OCI-LY7 (cell line): ENCODE measurements at regions not wholly inside any gene's neighbourhood (a gene's known extent, or its start where the extent isn't known, plus 50 kb on each side); places are given as distances from the start of the nearest gene placed in this dataset.

ENCODE experiments used
- BruUV-seq: library from RNA; stranded (reverse); fragments of 400-500 nt; replicated peaks from 2 replicates; lab custom pipeline; 2021; lab: Mats Ljungman, UMichigan
- CTCF ChIA-PET: fragments of 300-600 bp; sonication (Branson Sonifier 250); formaldehyde crosslinking; loops from one replicate; lab custom pipeline; 2022; ENCODE audit warnings: antibody characterized with exemption; ENCODE audit not compliant: unreplicated experiment; lab: Charles Lee
- POLR2A ChIA-PET: fragments of 300-600 bp; sonication (Branson Sonifier 250); formaldehyde crosslinking; loops from one replicate; lab custom pipeline; 2022; ENCODE audit warnings: antibody characterized with exemption; lab: Charles Lee
- DNase-seq: peaks from one replicate; pipeline ENCODE4 v3.0.0-alpha.2; 2015; ENCODE audit warnings: low spot score
- H2AFZ ChIP-seq: fragments of 200-600 bp; sonication (generic), shearing (Covaris generic); 2 replicates; pipeline ENCODE4 v1.6.1; 2014; ENCODE audit warnings: mild to moderate bottlenecking, antibody characterized with exemption, low read length, moderate library complexity
- H3K27ac ChIP-seq: fragments of 200-600 bp; sonication (generic); 2 replicates; pipeline ENCODE4 v1.5.1; 2014; ENCODE audit warnings: mixed run types, low read depth, mild to moderate bottlenecking, moderate library complexity, low read length, inconsistent platforms; ENCODE audit not compliant: poor library complexity, severe bottlenecking
- H3K36me3 ChIP-seq: fragments of 200-600 bp; sonication (generic); 2 replicates; pipeline ENCODE4 v1.6.1; 2014; ENCODE audit warnings: mild to moderate bottlenecking, antibody characterized with exemption, low read length, moderate library complexity, mixed read lengths; ENCODE audit not compliant: insufficient read depth
- H3K4me1 ChIP-seq: fragments of 200-600 bp; sonication (generic); 2 replicates; pipeline ENCODE4 v1.5.1; 2014; ENCODE audit warnings: mild to moderate bottlenecking, low read length; ENCODE audit not compliant: insufficient read depth, poor library complexity, severe bottlenecking
- H3K4me2 ChIP-seq: fragments of 200-600 bp; sonication (generic); 2 replicates; pipeline ENCODE4 v1.6.1; 2014; ENCODE audit warnings: mild to moderate bottlenecking, low read length
- H3K4me3 ChIP-seq: fragments of 200-600 bp; sonication (generic); 2 replicates; pipeline ENCODE4 v1.5.1; 2014; ENCODE audit warnings: mild to moderate bottlenecking, low read depth, low read length; ENCODE audit not compliant: poor library complexity, severe bottlenecking
- H3K79me2 ChIP-seq: fragments of 200-600 bp; sonication (generic); 2 replicates; pipeline ENCODE4 v1.6.1; 2016; ENCODE audit warnings: low read depth, mild to moderate bottlenecking, low read length, moderate library complexity, mixed read lengths; ENCODE audit not compliant: insufficient read depth
- H3K9me2 ChIP-seq: fragments of 200-600 bp; sonication (generic); 2 replicates; pipeline ENCODE4 v1.6.1; 2016; ENCODE audit warnings: mild to moderate bottlenecking, low read length, mixed read lengths; ENCODE audit not compliant: insufficient read depth
- H3K9me3 ChIP-seq: fragments of 200-600 bp; sonication (generic); 2 replicates; pipeline ENCODE4 v1.6.1; 2014; ENCODE audit warnings: mild to moderate bottlenecking, mixed run types, low read length, mixed read lengths
- H4K20me1 ChIP-seq: fragments of 200-600 bp; sonication (generic); 2 replicates; pipeline ENCODE4 v1.6.1; 2014; ENCODE audit warnings: mild to moderate bottlenecking, antibody characterized with exemption, low read length, moderate library complexity, mixed read lengths; ENCODE audit not compliant: insufficient read depth
- EZH2phosphoT487 ChIP-seq: fragments of 200-600 bp; sonication (generic); IDR thresholded peaks from 2 replicates; pipeline ENCODE4 v1.6.1; 2018; ENCODE audit warnings: low read depth, borderline replicate concordance, mild to moderate bottlenecking, mixed run types, antibody characterized with exemption, low read length, moderate library complexity, mixed read lengths
- intact Hi-C: fragments of 100-400 bp; cut with micrococcal nuclease; formaldehyde crosslinking; loops from one replicate; pipeline ENCODE4 v1.10.0; 2022; ENCODE audit not compliant: unreplicated experiment
- TF ChIP-seq, protein P1 (sequence below): fragments of 200-600 bp; sonication (generic); conservative IDR thresholded peaks from 2 replicates; pipeline ENCODE4 v1.5.1; 2014; ENCODE audit warnings: mild to moderate bottlenecking, antibody characterized with exemption, low read length, moderate library complexity, mixed read lengths

DNA sequence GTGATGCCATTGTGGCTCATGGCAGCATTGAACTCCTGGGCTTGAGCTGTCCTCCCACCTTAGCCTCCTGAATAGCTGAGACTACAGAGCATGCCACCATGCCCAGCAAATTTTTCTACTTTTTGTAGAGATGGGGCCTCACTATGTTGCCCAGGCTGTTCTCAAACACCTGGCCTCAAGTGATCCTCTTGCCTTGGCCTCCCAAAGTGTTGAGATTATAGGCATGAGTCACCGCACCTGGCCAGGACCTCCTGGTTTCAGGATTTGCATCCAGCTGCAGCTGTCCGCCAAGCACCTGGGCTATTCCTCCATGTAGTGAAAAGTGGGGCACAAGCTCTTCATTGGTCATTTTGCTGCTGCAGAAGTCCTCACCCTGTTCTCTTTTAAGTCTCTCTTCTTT is 58.9 kb downstream of the ZNF22 start:
- no peak for DNase-seq
- Histone ChIP-seq H3K4me1 (no peaks in the 10 kb centered on the region), H3K4me2 (no peak overlapping the region), H3K36me3 (no peaks in the 10 kb centered on the region), H3K9me3 (no peaks in the 10 kb centered on the region), H3K9me2 (no peaks in the 10 kb centered on the region), H3K4me3 (no peak overlapping the region), H3K27ac (no peak overlapping the region), H3K79me2 (no peaks in the 10 kb centered on the region), H2AFZ (no peak overlapping the region), H4K20me1 (no peaks in the 10 kb centered on the region)
- BruUV-seq, result no TSS peak
- intact Hi-C loops, result no loop called here
- ChIA-PET CTCF (no interaction called here), POLR2A (interaction anchor here (0.8 kb wide), 1 partner anchor 43 kb away, joined by 3 read pairs; no protein-coding TSS in a partner anchor)
- no peak for TF ChIP-seq EZH2phosphoT487
- TF ChIP-seq, protein P1, sequence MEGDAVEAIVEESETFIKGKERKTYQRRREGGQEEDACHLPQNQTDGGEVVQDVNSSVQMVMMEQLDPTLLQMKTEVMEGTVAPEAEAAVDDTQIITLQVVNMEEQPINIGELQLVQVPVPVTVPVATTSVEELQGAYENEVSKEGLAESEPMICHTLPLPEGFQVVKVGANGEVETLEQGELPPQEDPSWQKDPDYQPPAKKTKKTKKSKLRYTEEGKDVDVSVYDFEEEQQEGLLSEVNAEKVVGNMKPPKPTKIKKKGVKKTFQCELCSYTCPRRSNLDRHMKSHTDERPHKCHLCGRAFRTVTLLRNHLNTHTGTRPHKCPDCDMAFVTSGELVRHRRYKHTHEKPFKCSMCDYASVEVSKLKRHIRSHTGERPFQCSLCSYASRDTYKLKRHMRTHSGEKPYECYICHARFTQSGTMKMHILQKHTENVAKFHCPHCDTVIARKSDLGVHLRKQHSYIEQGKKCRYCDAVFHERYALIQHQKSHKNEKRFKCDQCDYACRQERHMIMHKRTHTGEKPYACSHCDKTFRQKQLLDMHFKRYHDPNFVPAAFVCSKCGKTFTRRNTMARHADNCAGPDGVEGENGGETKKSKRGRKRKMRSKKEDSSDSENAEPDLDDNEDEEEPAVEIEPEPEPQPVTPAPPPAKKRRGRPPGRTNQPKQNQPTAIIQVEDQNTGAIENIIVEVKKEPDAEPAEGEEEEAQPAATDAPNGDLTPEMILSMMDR, result no peak

DNA sequence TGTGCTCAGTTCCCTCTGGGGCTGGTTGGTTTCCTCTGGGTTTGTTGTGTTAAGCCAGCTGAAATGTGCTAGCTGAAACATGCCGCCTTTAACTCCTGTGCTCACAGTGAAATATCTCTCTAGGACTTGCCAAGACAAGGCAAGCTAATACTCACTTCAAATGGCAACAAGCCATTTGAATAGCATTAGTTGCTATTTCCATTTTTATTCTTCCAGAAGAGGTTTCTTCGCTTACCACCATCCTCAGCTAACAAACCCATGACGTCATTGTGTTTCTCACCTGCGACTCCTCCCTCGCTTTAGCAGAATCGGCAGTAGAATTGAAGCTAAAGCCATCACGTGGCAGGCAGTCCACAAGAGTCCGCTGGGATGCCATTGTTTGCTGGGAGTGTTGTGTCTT is 61.3 kb downstream of the ZNF22 start:
- H3K4me3 ChIP-seq, result no peak overlapping the region
- no peaks in the 10 kb centered on the region for H3K9me2 ChIP-seq
- no peak for DNase-seq
- no peaks in the 10 kb centered on the region for H3K9me3 ChIP-seq
- TF ChIP-seq EZH2phosphoT487, result no peak
- TF ChIP-seq, protein P1, result no peak
- no peak overlapping the region for H2AFZ ChIP-seq
- ChIA-PET CTCF (no interaction called here), POLR2A (no interaction called here)
- BruUV-seq, result no TSS peak
- H3K27ac ChIP-seq, result no peak overlapping the region
- H3K79me2 ChIP-seq, result no peaks in the 10 kb centered on the region
- H4K20me1 ChIP-seq, result no peaks in the 10 kb centered on the region
- H3K36me3 ChIP-seq, result no peaks in the 10 kb centered on the region
- H3K4me2 ChIP-seq, result no peak overlapping the region
- intact Hi-C loops, result no loop called here
- H3K4me1 ChIP-seq, result no peaks in the 10 kb centered on the region

DNA sequence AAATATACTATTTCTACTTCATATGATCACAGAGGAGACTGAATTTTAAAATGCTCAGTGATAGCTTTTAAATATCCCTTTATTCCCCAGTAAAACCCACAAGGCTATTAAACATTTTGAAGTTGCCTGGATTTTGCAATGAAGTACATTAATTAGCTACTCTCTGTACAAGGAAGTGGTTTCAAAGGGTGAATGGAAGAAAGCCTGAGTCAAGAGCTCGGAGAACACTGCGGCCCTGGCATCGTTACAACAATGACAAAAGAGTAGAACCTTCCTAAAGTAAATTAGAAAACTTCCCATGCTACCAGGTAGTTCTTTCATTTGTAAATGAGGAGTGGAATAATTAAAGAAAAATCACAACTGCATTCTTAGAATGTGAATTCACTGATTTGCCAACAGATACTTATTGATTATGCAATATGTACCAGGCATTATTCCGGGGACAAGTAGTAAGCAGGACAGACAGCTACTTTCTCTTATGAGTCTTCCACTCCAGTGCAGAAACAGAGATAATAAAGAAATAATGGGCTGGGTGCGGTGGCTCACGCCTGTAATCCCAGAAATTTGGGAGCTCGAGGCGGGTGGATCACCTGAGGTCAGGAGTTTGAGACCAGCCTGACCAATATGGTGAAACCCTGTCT is 63.0 kb downstream of the ZNF22 start:
- H2AFZ ChIP-seq, result no peak overlapping the region
- no peaks in the 10 kb centered on the region for H3K4me1 ChIP-seq
- intact Hi-C loops, result no loop called here
- no peak overlapping the region for H3K4me2 ChIP-seq
- no peaks in the 10 kb centered on the region for H3K79me2 ChIP-seq
- DNase-seq, result no peak
- H3K9me2 ChIP-seq, result no peaks in the 10 kb centered on the region
- no peaks in the 10 kb centered on the region for H3K36me3 ChIP-seq
- BruUV-seq, result no TSS peak
- H4K20me1 ChIP-seq, result no peaks in the 10 kb centered on the region
- H3K27ac ChIP-seq, result no peak overlapping the region
- CTCF ChIA-PET, result no interaction called here
- POLR2A ChIA-PET, result interaction anchor here (0.6 to 0.7 kb wide), 2 partner anchors 104 to 188 kb away, joined by 3 read pairs; no protein-coding TSS in a partner anchor
- H3K4me3 ChIP-seq, result no peak overlapping the region
- no peak for TF ChIP-seq EZH2phosphoT487
- TF ChIP-seq, protein P1, result no peak
- H3K9me3 ChIP-seq, result no peaks in the 10 kb centered on the region
